HG03135 (cell line): ENCODE measurements at regions not wholly inside any gene's neighbourhood (a gene's known extent, or its start where the extent isn't known, plus 50 kb on each side); places are given as distances from the start of the nearest gene placed in this dataset.

Experiments
- ATAC-seq: cut with Tn5 transposase; IDR thresholded peaks from one replicate; pipeline ENCODE4 v1.9.1; 2021; ENCODE audit warnings: mild to moderate bottlenecking, moderate library complexity; ENCODE audit not compliant: unreplicated experiment

DNA sequence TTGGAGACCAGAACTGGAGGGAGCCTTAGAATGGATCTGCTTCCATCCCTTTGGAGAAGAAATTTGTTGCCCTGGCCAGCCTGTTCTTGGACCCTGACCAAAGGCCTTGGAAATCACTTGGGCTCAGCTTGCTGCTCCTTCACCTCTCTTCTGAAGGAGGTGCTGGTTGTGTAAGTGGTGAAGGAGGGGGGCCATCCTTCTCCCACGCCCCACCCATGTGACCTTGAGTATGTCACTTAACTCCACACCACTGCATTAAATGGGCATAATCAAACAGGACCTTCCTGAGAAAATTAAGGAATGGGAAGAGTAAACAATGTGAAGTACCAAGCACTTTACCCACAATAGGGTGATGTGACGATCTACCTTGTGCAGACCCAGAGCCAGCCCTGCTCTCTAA is 68.3 kb upstream of the GJB5 start:
- no peak for ATAC-seq

DNA sequence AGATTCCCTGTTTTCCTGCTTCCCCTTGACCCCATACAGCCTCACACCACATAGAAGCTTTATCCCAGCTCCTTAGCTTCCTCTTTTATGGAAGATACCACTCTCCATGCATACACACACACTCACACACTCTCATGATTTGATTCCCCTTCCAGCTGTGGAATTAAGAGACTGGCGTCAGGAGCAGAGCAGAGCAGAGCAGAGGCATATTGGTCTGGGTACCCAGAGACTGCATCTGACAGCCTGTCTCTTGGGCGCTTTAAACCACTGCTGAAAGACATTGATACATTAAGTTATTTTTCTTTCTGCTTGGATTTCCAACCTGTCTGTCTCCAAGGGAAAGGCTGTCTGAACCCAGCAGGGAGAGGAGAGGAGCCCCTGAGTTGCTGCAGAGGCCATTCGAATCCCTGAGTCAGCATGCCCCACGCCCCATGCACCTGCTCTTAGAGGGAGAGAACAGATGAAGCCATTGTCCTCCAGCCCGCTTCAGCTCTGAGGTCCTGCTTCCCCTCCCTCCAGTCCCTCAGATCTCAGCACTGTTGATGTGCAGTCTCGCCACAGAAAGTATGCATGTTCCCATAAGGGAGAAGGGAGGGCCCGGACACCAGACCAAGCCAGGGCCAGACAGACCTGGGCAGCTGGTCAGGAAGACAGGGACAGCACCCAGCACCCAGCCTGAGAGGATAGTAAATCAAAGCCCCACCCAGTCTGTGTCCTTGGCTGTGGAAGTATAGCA is 66.7 kb upstream of the GJB5 start:
- no peak for ATAC-seq

DNA sequence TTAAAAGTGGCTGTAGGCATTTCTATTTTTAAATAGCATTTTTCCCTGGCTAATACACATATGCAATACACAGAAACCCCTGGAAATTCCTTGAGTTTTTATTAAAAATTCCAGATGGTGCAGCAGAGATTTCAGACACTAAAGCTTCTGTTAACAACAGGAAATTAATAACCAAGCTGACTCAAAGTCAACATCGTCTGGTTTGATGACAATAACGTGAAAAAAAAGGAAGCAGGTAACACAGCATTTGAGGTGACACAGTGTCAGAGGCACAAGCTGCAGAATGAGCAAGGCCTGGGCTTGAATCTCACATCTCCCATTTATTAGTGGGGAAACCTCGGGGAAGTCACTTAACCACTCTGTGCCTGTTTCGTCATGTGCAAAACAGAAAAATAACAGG is 64.6 kb upstream of the GJB5 start:
- no peak for ATAC-seq

DNA sequence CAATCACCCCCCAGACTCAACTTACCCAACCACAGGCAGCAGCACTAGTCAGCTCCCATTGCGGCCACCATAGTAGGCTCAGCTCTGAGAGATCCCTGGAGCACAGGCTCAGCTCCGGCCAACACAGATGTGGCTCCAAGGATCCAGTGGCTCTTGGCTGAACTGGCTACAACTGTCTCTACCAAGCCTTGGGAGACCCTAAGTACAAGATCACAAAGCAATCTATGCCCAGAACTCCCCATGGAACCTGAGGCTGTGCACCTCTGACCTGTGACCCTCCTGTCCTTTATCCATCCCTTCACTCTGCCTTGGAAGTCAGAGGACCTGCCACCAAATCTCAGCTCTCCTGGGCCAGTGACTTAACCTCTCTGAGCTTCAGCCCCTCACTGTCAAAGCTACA is 61.8 kb upstream of the GJB5 start:
- ATAC-seq = no peak

DNA sequence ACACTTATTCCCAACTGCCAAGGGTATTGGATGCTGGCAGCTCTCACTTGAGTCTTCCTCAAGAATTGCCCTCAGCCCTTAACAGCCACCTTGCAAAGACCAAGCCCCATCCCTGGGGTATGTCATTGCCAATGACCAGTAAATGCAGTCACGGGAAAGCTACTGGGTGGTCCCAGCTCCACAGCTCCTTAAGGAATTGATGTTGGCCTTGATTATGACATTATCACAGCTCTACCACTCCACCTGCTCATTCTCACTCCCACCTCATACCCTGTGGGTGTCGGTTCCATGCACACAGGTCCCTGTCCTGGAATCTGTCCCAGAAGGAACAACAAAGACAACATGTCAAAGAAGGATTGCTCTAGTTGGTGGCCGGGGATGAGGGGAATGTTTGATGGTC is 60.5 kb upstream of the GJB5 start:
- ATAC-seq = no peak

DNA sequence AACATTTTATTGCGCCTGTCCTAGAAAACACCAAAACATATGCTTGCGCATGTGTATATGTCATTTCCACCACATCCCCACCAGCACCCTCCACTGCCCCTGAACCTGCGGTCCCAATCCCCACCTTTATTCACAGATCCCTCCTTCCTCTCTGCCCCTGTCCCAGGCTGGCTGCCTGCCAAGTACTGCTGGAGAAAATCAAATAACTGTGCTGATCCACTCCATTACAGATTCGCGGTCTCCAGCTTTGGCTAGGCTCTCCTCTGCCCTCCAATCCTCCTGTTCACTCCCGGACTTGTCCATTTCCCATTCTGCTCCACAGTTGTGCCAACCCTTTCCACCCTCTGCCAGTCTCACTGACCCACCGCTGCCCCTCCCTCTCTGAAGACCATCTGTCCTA is 59.3 kb upstream of the GJB5 start:
- no peak for ATAC-seq

DNA sequence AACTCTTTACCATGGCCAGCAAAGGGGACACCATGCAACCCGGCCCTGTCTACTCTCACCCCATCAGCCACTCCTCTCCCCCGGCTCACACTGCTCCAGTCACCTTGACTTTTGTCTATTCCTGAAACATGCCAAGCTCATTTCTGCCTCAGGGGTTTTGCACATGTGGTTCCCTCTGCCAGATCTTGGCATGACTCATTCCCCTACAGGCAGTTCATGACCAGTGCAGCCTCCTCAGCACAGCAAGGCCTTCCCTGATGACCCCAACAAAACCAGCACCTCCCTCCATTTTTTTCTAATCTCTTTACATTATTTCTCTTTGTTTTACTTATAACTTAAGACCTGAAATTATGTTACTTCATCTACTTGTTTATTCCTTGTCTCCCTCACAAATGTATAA is 58.6 kb upstream of the GJB5 start:
- ATAC-seq = no peak

DNA sequence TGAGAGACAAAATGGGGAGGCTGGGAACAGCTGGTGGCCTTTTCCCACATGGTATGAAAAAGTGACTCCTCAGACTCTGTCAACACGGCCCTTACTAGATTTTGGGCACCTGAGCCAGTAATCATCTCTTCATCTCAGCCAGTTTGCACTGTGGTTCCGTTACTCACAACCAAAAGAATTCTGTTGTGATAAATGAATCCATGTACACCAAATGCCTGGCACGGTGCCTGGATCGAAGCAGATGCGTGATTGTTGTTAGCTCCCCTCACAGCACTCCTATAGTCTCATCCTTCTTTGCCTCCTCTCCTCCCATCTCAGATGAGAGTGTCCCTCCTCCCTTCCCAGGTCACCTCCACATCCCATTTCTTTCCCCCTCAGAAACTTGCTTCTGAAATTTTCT is 57.9 kb upstream of the GJB5 start:
- ATAC-seq = no peak

DNA sequence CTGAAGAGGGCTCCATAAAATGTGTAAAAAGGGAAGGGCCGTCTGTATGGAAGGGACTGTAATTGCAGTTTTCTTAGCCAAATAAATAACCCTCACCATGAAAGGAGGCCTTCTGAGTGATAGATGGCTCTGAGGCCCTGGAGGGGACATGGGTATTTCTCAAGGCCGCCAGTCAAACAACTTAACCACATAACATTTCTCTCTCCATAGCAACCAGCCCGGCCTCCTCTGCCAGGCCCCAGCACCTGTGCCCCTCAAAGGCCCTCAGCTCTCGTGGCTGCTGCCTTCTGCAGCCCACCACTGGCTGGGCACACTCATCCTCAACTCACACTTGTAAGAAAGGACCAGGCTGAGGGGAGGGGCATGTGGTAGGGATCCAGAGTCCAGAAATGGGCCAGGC is 57.0 kb upstream of the GJB5 start:
- ATAC-seq = no peak

DNA sequence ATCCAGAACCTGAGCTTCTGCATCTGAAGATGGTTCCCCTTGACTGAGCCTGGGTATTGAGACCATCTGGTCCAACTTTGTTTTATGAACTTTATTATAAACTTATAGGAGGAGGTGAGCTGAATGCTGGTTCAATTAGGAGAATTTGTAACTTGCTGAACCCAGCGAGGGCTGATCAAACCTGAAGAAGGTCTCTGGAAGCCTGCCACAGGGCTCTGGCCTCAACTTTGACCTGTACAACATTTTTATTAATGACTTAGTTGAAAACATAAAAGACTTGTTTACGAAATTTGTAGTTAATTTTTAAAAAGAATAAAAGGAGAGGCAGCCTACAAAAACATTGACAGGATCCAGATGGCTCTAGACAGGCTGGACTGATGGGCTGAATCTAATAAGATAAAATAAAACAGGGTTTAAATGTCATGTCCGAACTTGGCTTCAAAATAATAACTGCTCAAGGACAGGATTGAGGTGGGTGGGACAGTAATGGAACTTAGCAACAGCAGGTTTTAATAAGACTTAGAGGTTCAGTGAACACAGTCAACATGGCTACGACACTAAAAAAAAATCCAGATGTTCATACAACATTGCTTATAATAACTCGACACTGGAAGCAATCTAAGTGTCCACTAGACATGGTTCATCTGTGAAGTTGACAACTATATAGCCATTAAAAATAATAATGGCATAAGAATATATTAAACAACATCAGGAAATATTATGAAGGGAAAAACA is 53.4 kb upstream of the GJB5 start:
- no peak for ATAC-seq
